ENCODE measurements at regions not wholly inside any gene's neighbourhood (a gene's known extent, or its start where the extent isn't known, plus 50 kb on each side); places are given as distances from the start of the nearest gene placed in this dataset.

DNA sequence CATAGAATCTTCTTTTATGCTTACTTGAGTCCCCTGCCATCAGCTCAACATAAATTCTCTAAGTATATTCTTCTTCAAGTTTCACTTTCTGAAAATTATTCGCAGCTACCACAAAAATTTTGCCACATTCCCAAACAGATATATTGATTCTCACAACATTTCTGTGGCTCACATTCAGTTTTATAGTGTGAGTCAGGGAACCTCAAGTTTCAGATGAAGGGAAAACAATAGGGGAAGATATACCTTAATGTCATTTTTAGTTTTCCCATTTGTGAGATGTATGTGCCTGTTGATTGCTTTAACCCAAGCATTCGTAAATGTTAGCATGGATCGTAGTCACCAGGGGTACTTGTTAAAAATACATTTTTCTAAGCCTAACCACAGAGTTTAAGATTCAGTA is 465.8 kb downstream of the CCER1 start:
- Histone ChIP-seq H3K27me3 (ENCODE audit: low read depth) (no peaks in the 10 kb centered on the region), H3K4me3 (no peak overlapping the region), H3K9me3 (no peaks in the 10 kb centered on the region), H3K27ac (no peak overlapping the region), H3K36me3 (no peaks in the 10 kb centered on the region), H3K4me1 (no peaks in the 10 kb centered on the region)
- TF ChIP-seq, protein P1, sequence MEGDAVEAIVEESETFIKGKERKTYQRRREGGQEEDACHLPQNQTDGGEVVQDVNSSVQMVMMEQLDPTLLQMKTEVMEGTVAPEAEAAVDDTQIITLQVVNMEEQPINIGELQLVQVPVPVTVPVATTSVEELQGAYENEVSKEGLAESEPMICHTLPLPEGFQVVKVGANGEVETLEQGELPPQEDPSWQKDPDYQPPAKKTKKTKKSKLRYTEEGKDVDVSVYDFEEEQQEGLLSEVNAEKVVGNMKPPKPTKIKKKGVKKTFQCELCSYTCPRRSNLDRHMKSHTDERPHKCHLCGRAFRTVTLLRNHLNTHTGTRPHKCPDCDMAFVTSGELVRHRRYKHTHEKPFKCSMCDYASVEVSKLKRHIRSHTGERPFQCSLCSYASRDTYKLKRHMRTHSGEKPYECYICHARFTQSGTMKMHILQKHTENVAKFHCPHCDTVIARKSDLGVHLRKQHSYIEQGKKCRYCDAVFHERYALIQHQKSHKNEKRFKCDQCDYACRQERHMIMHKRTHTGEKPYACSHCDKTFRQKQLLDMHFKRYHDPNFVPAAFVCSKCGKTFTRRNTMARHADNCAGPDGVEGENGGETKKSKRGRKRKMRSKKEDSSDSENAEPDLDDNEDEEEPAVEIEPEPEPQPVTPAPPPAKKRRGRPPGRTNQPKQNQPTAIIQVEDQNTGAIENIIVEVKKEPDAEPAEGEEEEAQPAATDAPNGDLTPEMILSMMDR (IDR thresholded peaks at IDR 0.05), result no peak
- ATAC-seq, result no peak
- no peak for DNase-seq
- intact Hi-C loops (cut with DNase I), result no loop called here

DNA sequence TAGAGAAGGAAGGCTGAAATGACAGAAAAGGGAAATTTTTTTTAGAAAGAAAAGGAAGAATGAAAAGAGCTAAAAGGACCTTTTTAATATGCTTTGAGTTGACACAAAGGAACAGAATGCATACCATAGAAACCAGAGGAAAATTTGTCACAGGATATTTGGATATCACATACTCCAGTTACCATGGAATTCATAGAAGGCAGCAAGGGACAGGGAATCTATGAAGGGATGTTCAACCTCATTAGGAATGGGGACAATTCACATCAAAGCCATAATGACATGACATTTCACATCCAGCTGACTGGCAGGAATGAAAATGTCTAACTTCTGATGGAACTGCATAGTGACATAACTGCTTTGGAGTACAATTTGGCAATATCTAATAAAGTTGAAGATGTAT is 469.4 kb downstream of the CCER1 start:
- TF ChIP-seq, protein P1 (IDR thresholded peaks at IDR 0.05), result no peak
- no peaks in the 10 kb centered on the region for H3K36me3 ChIP-seq
- no peak overlapping the region for H3K27ac ChIP-seq
- no peaks in the 10 kb centered on the region for H3K4me1 ChIP-seq
- H3K4me3 ChIP-seq, result no peak overlapping the region
- no peaks in the 10 kb centered on the region for H3K9me3 ChIP-seq
- H3K27me3 ChIP-seq (ENCODE audit: low read depth), result no peaks in the 10 kb centered on the region
- ATAC-seq, result no peak
- intact Hi-C loops (cut with DNase I), result no loop called here
- no peak for DNase-seq

GRCh38 chr12:90484094-90484493 is 470.9 kb downstream of the CCER1 start:
- no peaks in the 10 kb centered on the region for H3K9me3 ChIP-seq
- H3K4me3 ChIP-seq, result no peak overlapping the region
- no peak overlapping the region for H3K27ac ChIP-seq
- TF ChIP-seq, protein P1 (IDR thresholded peaks at IDR 0.05), result no peak
- H3K4me1 ChIP-seq, result no peaks in the 10 kb centered on the region
- intact Hi-C loops (cut with DNase I), result no loop called here
- no peaks in the 10 kb centered on the region for H3K36me3 ChIP-seq
- DNase-seq, result no peak
- ATAC-seq, result no peak
- no peaks in the 10 kb centered on the region for H3K27me3 ChIP-seq (ENCODE audit: low read depth)

DNA sequence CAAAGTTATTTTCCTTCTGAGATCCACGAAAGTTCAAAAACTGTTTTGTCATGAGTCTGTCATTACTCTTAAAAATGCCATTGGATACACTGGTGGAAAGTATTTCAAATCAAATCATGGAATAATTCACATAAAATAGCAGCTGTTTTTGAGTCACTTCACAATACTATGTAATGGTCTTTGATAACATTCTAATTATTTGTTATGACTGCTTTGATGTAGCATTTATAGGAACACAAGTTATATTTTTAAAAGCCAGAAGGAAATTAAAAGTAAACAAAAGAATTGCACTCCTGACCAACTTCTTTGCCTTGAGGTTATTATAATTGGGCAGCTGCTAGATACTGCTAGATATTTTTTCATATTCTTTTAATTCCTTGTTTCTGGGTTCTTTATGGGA is 473.2 kb downstream of the CCER1 start:
- no peak for ATAC-seq
- no peak overlapping the region for H3K4me3 ChIP-seq
- H3K4me1 ChIP-seq, result no peaks in the 10 kb centered on the region
- no peaks in the 10 kb centered on the region for H3K36me3 ChIP-seq
- H3K9me3 ChIP-seq, result no peaks in the 10 kb centered on the region
- H3K27ac ChIP-seq, result no peak overlapping the region
- no peak for DNase-seq
- intact Hi-C loops (cut with DNase I), result no loop called here
- H3K27me3 ChIP-seq (ENCODE audit: low read depth), result no peaks in the 10 kb centered on the region
- TF ChIP-seq, protein P1 (IDR thresholded peaks at IDR 0.05), result no peak

- Histone ChIP-seq H3K4me3 (no peak overlapping the region), H3K9me3 (no peaks in the 10 kb centered on the region), H3K27ac (no peak overlapping the region), H3K4me1 (no peaks in the 10 kb centered on the region), H3K27me3 (ENCODE audit: low read depth) (no peaks in the 10 kb centered on the region), H3K36me3 (no peaks in the 10 kb centered on the region)
- intact Hi-C loops (cut with DNase I), result no loop called here
- DNase-seq (no peak), ATAC-seq (no peak)
- TF ChIP-seq, protein P1 (IDR thresholded peaks at IDR 0.05), result no peak
Observed at GRCh38 chr12:90479237-90479636, 475.7 kb downstream of the CCER1 start.

DNA sequence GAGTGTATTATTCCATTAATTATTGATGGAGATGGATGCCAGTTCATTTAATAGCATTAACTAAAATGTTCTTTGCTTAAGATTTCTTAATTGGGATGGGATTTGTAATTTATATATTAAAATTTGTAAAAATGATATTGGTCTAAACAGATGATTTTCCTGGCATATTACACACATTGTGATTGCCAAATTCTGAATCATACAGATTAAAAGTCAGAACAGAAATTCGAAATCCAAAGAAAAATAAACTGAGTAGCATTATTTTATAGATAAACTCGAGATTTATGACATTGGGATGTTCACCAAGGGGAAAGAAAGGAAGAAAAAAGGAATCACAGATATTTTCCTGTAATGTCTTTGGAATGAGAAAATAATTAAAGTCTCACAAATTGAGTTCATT is 481.1 kb downstream of the CCER1 start:
- Histone ChIP-seq H3K36me3 (no peaks in the 10 kb centered on the region), H3K4me3 (no peak overlapping the region), H3K27ac (no peak overlapping the region), H3K4me1 (no peaks in the 10 kb centered on the region), H3K9me3 (no peaks in the 10 kb centered on the region), H3K27me3 (ENCODE audit: low read depth) (no peaks in the 10 kb centered on the region)
- ATAC-seq (no peak), DNase-seq (no peak)
- TF ChIP-seq, protein P1 (IDR thresholded peaks at IDR 0.05), result no peak
- intact Hi-C loops (cut with DNase I), result no loop called here
